Anterior cingulate cortex (tissue), 58 donors: ENCODE measurements at regions not wholly inside any gene's neighbourhood (a gene's known extent, or its start where the extent isn't known, plus 50 kb on each side); places are given as distances from the start of the nearest gene placed in this dataset.
A peak's percentile ranks its signal among the peaks of the same experiment; 100 is the strongest.

Experiments used
- DNase-seq, 58 donors: peaks; one replicate each; lab custom pipeline; 2025; lab: John Stamatoyannopoulos, UW

DNA sequence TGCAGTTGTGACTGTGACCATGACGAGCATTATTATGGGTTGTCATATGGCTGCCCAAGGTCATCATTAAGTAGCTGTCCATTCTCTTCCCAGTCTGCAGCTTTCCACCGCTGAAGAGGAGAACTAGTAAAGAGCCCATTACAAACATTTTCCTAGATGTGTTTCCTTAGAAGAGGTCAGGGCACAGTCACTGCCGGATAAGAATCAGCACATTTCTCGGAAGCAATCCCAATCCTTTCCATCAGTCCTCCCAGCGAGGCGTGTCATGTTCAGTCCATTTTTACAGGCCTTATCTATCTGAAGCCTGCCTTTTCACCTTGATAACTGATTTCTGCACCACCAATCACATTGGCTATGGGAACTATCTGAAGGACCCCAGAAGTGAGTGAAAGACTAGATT lies 319.9 kb upstream of the SLC14A2 start:
- no peak for DNase-seq

DNA sequence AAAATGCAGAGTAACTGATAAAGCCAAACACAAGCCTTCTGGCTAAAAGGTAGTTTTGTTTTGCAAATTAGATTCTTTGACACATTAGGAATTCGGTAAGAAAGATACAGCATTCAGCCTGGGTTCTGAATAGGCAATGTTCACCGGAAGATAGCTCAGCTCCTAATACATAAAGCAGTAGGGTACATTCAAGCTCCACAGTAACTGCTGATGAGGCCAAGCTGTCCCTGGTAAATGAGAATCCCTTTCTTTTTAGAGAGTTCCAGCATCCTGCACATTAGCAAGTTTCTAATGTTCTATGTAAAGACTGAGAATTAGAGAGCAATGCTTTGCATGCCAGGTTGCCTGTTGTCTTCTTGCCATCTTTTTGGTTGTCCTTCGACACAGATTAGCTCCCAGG lies 316.3 kb upstream of the SLC14A2 start:
- no peak for DNase-seq

DNA sequence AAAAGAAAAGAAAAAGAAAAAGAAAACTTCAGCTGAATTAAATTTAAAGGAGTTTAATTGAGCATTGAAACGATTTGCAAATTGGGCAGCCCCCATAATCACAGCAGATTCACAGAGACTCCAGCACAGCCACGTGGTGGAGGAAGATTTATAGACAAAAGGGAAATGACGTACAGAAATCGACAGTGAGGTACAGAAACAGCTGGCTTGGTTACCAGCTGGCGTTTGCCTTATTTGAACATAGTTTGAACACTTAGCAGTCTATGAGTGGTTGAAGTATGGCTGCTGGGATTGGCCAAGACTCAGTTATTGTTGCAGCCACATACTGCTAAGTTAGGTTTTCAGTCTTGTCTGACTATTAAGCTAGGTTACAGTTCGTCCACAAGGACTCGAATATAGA lies 312.2 kb upstream of the SLC14A2 start:
- DNase-seq, result no peak

DNA sequence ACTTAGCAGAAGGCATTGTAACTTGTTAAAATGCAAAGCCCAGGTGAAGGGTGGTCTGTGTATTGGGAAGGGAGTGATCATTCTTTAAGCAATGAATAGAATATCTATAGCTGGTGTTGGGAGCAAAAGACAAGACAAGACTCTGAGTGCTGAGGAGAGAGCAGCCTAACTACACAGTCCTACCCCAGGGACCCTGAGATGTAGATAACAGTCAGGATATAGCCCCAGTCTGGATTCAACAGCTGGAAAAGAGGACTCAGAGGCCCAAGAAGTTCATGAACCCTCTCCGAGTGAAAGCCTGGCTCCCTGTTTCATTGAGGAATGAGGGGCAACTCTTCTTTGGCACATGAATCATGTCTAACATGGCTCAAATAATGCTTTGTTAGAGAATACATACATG lies 310.7 kb upstream of the SLC14A2 start:
- no peak for DNase-seq

DNA sequence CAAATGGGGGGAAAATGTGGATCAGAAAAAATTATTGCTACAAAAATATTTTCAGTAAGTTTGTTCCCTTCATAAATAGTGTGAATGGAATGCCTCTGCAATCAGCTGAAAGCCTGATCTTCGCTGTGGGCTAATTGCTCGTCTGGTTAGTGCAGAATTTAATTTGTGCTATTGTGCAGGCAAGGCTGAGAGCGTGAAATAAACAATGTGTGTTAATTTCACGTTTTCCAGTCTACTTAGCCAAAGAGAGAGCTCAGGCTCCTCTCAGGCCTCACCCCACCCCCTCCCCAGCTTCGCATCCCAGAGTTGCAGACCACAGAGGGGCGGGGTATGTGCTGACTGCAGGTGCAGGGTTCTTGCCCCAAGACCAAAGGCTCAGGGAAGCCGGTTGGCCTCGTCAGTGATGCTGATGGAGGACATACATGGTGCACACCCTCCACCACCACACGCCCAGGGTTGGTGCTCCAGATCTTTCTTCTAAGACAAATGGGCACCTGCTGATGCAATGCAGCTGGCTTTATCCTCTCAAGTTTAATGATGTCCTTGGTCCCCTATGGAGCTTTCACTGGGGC lies 302.6 kb upstream of the SLC14A2 start:
- DNase-seq, result peak in 7 of 58 donors; percentile 1 to 24 (median 7)

DNA sequence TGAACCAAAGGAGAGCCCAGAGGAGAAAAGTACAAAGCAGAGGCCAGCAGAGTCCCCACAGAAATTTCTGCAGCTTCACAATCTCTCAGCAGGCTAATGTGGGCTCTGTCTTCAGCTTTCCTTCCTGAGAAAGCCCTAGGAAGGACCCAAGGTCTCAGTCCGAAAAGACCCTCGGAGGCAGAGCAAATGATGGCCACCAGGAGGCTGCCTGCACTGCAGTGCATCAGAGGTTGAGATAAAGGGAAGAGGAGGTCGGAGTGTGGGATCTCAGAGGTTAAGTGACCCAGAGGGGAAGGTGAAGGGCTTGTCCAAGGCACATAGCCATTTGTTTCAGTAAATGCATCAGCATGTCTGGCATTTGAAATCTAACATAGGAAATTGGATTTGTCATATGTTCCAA lies 299.1 kb upstream of the SLC14A2 start:
- DNase-seq, result no peak

DNA sequence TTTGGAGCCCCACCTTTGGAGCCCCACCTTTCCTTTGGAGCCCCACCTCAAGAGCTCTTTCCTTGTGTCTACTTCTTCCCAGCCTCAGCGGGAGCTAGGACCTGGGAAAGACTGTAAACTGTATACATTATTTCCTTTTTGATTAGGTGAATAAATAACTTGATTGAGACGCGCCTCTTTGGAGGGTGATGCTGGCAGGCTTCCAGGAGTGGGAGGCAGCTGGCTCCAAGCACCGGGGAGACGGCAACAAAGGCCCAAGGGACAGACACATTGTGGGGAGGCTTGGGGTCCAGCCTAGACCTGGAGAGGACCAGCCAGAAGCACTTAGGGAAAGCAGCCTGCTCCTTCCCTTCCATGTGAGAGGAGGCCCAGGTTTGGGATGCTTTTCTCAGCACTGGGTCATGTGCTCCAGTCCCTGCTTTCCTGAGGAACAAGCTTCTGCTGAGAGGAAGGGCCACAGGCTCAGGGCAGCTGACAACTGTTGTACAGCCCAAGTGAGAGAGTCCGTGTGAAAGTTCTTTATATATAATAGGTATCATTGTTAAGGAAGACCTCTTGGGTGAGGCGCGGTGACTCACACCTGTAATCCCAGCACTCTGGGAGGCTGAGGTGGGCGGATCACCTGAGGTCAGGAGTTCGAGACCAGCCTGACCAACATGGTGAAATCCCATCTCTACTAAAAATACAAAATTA lies 297.2 kb upstream of the SLC14A2 start:
- DNase-seq, result no peak

DNA sequence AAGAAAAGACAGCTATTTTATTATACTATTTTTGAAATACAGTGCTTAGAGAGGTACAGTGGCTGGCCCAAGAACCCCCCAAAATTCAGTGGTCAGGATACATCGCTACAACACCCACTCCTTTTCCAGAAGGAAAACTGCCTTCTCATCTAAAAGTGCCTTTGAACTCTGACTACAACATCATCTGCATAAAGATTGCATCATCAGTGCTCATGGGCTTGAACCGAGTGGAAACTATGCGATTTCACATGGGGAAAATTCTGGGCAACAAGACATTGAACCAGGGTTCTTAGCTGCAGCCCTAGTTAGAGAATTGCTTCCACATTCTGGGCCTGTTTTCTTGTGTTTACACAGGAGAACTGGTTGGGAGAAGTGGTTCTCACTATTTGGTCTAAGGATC lies 294.6 kb upstream of the SLC14A2 start:
- no peak for DNase-seq

DNA sequence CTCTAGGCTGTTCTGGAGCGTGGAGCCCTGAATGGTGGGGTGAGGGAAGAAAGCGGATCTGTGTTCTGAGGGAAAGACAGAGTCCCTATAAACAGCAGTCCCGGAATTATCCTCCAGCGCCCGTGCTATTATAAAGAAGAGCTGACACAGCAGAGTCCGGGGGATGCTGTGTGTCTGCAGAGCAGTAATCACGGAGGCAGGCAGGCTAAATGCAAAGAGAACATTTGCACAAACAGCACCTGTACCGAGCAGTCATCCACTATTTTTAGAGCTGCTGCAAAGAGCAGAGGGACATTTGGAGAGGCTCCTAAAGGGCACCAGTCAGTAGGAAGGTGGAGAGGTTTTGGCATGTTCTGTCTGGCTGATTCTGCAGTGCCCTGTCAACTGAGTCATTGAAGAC lies 293.8 kb upstream of the SLC14A2 start:
- peak in 25 of 58 donors; percentile 3 to 62 (median 28) for DNase-seq

DNA sequence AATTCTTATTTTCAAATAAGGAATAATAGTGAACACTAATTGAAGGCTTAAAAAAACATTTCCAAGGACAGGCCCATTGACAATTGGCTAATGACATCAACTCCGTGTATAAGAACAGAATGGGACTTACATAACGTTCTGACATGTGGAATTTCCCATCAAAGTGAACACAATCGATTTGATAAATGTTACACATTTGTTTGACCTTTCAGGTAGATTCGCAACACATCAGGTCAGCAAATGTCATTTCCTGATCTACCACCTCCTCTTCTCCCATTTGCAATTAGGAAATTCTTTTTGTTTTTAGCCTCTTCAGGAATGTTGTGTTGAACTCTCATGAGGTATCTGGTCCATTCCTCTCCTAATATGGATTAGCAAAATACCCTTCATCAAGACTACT lies 292.9 kb upstream of the SLC14A2 start:
- DNase-seq, result no peak

DNA sequence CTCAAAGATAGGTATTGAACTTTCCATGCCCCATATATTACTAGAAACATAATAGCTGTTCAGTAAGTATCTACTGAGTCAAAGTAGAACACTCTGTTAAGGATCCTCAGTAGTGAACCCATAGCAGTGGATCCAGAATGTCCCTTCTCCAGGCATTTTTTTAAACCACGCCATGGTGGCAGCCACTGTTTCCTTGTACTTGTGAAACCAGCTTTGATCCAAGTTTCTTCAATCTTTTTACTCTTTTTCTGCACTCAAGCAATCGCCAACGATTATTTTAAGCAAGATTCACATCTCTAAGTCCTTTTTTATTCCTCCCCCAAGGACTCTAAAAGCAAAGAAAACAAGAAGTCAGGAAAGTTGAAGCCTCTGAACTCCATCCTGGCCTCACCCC lies 291.2 kb upstream of the SLC14A2 start:
- peak in 4 of 58 donors; percentile 3 to 58 (median 14) for DNase-seq

DNA sequence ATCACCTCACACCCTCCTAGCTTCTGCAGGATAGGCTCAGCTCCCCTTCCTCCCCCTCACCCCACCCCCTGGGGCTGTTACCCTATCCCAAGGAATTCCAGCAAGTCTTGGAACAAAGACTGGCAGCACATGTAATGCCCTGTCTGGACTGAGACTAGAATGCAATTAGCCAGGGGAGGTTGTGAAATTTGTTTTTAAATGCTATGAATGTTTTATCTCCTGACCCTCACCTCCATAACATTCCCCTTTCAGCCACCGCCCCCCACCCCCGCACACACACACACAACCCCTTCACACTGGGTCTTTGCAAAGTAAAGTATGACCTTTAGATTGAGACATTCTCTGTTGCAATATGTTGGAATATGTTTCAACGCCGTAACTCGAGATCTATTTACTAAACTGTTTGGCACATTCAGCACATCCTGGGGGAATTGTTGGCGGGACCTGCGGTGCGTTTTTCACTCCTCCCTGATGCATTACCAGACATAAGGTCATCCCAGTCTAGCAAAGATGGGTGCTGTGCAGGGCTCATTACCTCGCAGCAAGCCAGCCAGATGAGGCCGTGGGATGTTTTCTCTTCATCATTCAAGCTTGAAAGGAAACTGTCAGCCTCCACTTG lies 290.7 kb upstream of the SLC14A2 start:
- no peak for DNase-seq

DNA sequence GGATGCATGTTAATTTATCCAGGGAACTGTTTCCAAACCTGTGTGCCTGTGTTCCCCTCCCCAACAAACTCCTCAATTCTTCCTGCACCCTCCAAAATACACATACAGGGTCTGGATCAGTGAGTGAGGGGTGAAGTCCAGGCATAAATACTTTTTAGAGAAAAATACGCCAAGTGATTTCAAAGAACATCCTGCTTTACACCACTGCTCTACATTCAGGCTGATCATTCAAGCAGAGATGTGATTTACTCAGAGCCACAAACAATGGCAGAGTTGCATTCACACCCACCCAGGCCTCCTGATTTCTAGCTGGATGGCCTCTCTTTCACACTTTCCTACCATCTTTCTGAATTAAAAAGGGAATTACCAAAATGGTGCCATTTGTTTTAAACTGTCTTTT lies 289.5 kb upstream of the SLC14A2 start:
- DNase-seq, result no peak

DNA sequence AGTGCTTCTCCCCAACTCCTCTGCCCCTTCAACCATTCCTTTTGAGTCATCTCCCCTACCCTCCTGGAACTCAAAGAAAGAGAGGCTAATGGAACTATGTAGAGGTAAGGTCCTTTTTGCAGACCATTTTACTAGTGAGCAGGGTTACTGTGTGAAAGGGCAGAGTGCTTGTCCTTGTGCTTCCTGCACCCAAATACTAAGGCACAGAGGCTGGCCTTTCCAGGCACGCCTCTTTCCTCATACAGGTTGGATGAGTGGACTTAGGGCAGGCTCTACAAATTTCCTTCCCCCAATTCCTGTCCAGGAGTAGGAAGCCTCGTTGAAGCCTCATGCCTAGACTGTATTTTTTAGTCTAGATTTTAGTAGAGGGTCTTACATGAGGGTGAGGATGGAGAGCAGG lies 288.8 kb upstream of the SLC14A2 start:
- no peak for DNase-seq

DNA sequence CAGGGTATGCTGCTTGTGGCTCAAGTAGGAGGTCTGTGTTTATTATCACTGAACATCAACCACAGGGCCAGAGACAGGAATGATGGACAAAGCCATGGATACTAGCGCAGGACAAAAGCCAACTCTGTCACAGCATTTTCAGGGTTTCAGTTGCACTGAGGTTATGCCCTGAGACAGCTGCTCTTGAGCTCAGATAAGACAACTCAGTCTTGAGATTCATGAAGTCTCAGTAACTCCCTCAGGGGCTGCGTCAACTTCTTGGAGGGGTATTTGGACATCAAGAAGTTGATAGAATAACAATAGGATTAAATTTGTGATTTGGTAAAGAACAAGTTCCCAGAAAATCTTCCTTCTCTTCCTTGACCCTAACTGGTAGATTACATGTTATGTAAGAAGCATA lies 287.0 kb upstream of the SLC14A2 start:
- no peak for DNase-seq

DNA sequence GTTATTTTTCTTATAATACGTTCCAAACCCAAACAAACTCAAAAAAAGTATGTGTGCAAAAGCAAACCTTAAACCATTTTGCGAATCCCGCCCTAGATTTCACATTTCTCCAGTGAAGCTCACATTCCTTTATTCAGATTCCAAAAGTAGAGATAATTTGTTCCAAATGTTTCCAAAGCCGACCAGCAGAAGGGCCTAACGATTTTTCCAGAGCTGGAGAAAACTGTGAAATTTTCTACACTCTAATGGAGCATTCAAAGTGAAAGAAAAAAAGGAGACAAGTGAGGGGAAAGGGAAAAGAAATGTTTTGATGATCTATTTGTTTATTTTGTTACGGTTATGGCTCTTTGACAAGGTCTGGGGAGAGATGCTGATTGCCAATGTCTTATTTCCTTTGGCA lies 286.5 kb upstream of the SLC14A2 start:
- no peak for DNase-seq

DNA sequence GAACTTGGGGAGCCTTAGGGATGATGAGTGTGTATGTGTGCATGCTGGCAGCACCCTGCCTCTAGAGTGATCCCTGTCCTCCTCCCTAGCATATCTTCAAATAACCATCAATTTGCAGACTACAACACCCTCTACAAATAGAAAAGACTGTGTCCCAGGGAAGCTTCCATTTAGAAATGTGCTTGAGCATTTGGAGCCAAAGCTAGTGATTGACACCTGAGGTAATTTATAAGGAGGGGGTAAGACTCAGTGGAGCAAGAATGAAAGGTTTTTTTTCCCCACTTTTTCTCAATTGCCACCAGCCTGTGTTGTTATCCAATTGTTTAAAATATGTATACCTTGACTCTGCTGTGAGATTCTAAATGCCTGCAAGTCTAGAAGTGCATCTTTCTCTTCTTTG lies 286.0 kb upstream of the SLC14A2 start:
- DNase-seq, result no peak

DNA sequence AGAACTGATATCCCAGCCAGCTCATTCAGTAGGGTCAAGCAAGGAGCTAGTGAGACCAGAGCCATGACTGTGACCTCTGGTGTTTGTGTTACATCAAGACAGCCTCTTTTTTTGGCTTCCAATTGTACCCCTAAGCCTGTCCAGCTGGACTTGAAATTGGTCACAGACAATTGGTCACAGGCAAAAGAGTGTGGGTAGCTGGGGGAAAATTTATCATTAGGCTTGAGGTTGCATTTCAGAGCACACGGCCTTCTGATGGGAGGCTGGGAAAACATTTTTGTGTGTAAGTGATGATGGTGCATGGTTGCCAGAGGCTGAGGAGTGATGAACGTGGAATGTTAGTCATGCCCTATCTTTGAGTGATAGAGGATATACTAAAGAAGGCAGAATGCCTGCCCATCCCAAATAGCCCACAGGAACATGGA lies 285.1 kb upstream of the SLC14A2 start:
- DNase-seq, result no peak

DNA sequence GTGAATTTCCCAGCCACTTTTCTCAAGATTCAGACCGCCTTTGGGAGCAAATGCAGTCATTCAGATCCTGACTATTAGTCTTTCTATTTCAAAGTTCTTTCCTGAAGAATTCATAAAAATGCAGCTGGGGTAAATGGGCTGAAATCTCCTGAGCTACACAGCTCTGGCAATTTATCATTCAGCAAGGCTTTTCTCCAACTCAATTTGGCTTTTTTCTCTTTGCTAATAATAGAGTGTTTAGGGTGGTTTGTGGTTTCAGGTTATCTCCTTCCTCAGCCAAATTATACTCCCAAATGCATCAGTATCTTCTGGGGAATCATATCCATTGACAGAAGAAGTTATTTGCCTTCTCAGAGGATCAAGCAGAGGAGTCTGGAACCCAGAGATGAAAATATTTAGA lies 282.4 kb upstream of the SLC14A2 start:
- no peak for DNase-seq

DNA sequence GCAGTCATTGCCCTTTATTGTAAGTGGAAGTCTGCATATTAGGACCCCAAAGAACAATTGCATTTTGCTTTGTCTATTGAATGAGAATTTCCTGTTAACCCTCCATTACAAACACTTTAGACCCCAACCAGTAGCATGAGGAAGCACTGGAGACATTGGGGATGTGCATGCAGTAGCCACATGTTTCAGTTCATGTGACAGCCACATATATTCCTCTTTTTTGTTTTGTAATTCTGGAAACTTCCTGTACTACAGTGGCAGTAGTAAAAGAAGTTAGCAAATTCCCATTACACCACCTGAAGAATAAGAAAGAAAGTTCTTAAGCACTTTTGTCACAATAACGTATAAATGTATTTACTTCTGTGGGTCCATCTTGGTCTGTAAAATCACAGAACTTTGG lies 281.1 kb upstream of the SLC14A2 start:
- DNase-seq, result peak in 1 of 58 donors; percentile 5

DNA sequence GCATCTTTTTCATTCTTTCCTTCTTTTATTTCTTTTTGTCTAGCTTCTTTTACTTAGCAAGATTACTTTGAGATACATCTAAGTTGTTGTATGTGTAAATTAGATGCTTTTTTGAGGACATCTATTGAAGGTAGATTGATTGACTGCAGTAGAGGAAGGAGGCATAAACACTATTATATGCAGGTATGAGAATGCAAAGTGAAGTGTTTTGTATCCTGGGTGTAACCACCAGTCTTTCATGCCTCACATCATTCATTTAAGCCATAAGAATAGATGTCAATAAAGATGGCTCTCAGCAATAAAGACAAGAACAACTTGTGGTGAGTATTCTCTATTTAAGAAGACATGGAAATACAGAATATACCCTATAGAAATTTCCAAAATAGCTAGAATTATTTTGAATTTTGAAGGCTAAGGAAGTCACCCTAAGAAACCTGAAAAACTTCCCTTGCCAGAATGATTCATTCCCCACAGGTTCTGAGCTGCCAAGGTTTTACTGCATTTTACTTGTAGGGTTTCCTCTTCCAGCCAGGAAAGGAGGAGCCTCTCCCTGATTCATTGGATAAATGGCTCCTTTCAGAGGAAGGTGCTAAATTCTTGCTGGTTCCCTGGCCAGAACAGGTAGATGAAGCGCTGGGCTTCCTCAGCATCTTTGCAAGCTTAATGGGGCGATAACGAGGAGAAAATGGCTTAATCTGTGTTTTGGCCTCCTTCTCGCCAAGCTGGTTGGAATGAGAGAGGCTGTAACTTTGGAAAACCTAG lies 279.8 kb upstream of the SLC14A2 start:
- DNase-seq, result no peak
